ENCODE measurements at regions not wholly inside any gene's neighbourhood (a gene's known extent, or its start where the extent isn't known, plus 50 kb on each side); places are given as distances from the start of the nearest gene placed in this dataset.

DNA sequence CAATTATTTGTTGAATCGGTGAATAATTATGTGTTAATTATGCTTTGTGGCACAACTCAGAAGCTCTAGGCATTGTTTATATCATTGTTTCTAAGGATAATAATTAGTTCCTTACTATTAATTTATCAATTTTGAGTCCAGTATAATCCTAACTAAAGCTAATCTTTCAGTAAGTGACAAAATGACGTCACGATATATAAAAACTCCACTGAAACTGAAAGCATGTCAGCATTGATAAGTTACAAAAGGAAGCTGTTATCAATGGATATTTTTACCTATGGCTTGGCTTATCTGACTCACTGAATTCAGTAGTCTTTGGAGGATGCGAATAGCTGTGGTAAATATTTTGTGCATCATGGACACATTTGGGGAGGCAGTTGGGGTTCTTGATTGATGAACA is 793.1 kb downstream of the NXPH1 start:
- TF ChIP-seq, protein P1, sequence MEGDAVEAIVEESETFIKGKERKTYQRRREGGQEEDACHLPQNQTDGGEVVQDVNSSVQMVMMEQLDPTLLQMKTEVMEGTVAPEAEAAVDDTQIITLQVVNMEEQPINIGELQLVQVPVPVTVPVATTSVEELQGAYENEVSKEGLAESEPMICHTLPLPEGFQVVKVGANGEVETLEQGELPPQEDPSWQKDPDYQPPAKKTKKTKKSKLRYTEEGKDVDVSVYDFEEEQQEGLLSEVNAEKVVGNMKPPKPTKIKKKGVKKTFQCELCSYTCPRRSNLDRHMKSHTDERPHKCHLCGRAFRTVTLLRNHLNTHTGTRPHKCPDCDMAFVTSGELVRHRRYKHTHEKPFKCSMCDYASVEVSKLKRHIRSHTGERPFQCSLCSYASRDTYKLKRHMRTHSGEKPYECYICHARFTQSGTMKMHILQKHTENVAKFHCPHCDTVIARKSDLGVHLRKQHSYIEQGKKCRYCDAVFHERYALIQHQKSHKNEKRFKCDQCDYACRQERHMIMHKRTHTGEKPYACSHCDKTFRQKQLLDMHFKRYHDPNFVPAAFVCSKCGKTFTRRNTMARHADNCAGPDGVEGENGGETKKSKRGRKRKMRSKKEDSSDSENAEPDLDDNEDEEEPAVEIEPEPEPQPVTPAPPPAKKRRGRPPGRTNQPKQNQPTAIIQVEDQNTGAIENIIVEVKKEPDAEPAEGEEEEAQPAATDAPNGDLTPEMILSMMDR (IDR thresholded peaks at IDR 0.05) = no peak
- TF ChIP-seq POLR2AphosphoS5 (IDR thresholded peaks at IDR 0.05; ENCODE audit: insufficient read depth in 1 of 2, low read depth in 1 of 2) (no peak), POLR2A (IDR thresholded peaks at IDR 0.05) (no peak)
